ENCODE measurements at regions not wholly inside any gene's neighbourhood (a gene's known extent, or its start where the extent isn't known, plus 50 kb on each side); places are given as distances from the start of the nearest gene placed in this dataset.
"Not testable (repeated sequence)": the region's sequence is repeated elsewhere in the genome, so short reads cannot be mapped to it uniquely, and the experiment has no call there.

DNA sequence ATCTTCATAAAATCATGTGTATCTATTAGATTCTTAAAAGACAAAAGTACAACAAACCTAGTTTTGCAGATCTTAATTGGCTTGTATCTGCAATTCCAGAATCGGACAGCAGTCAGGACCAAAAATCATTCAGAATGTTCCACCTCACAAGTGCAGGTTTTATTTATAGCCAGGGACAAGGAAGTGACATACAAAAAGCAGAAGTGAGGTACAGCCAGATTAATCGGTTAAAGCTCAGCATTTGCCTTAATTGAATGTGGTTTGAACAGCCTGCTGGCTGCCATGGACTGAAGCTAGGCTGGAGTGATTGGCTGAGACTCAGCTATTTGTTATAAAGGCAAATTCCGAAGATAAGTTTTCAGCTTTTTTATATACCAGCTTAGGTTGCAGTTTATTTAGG is 932.6 kb downstream of the C4orf33 start:
- Histone ChIP-seq H3K4me1 (ENCODE audit: control insufficient read depth in 1 of 2, low read depth in 2 of 2) (no peaks in the 10 kb centered on the region), H3K9me3 (no peaks in the 10 kb centered on the region), H3K27ac (no peak overlapping the region), H3K4me3 (no peak overlapping the region), H3K36me3 (no peaks in the 10 kb centered on the region), H3K27me3 (replicated peaks; ENCODE audit: insufficient read depth) (no peaks in the 10 kb centered on the region)
- TF ChIP-seq CTCF (IDR thresholded peaks at IDR 0.05): no peak
- DNase-seq (ENCODE audit: low spot score) (no peak), ATAC-seq (ENCODE audit: insufficient number of reproducible peaks, low FRiP score, low read depth) (no peak)

DNA sequence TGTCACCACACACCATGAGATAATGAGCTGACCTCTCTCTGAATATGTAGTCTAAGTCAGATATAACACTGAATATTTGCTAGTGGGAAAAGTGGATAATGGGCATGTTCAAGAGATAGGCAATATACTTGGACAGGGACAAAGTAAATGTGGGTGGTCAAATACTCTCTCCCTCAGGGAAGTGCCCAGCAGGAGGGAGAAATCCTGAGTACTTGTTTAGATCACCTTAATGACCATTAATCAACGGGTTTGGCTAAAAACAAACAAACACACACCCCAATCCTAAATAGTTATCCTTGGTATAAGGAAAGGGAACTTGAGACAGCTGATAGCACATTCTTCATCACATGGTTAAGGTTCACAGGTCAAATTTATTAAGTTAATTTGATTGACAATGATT is 933.5 kb downstream of the C4orf33 start:
- no peak for TF ChIP-seq CTCF (IDR thresholded peaks at IDR 0.05)
- H3K9me3 ChIP-seq: no peaks in the 10 kb centered on the region
- H3K4me3 ChIP-seq: no peak overlapping the region
- H3K36me3 ChIP-seq: no peaks in the 10 kb centered on the region
- DNase-seq (ENCODE audit: low spot score) (no peak), ATAC-seq (ENCODE audit: insufficient number of reproducible peaks, low FRiP score, low read depth) (no peak)
- H3K27ac ChIP-seq: no peak overlapping the region
- no peaks in the 10 kb centered on the region for H3K27me3 ChIP-seq (replicated peaks; ENCODE audit: insufficient read depth)
- H3K4me1 ChIP-seq (ENCODE audit: control insufficient read depth in 1 of 2, low read depth in 2 of 2): no peaks in the 10 kb centered on the region

- H3K27ac ChIP-seq: no peak overlapping the region
- H3K4me1 ChIP-seq (ENCODE audit: control insufficient read depth in 1 of 2, low read depth in 2 of 2): no peaks in the 10 kb centered on the region
- ATAC-seq (ENCODE audit: insufficient number of reproducible peaks, low FRiP score, low read depth) (no peak), DNase-seq (ENCODE audit: low spot score) (no peak)
- no peak overlapping the region for H3K4me3 ChIP-seq
- TF ChIP-seq CTCF (IDR thresholded peaks at IDR 0.05): no peak
- no peaks in the 10 kb centered on the region for H3K27me3 ChIP-seq (replicated peaks; ENCODE audit: insufficient read depth)
- H3K36me3 ChIP-seq: no peaks in the 10 kb centered on the region
- no peaks in the 10 kb centered on the region for H3K9me3 ChIP-seq
Measured at GRCh38 chr4:130031858-130032257, 935.9 kb downstream of the C4orf33 start.

DNA sequence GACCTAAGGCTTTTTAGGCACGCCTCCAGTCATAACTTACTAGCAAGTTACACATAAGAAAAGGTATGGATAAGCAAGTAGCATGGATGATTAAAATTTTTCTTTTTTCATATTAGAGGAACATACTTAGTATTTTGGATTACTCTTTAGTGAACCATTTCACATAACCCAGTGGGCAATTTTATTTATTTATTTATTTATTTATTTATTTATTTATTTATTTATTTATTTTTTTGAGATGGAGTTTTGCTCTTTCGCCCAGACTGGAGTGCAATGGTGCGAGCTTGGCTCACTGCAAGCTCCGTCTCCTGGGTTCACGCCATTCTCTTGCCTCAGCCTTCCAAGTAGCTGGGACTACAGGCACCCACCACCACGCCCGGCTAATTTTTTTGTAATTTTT is 937.7 kb downstream of the C4orf33 start:
- not testable (repeated sequence) for H3K4me3 ChIP-seq; H3K36me3 ChIP-seq; H3K4me1 ChIP-seq (ENCODE audit: control insufficient read depth in 1 of 2, low read depth in 2 of 2); H3K9me3 ChIP-seq; H3K27ac ChIP-seq; DNase-seq (ENCODE audit: low spot score); ATAC-seq (ENCODE audit: insufficient number of reproducible peaks, low FRiP score, low read depth); H3K27me3 ChIP-seq (replicated peaks; ENCODE audit: insufficient read depth)

DNA sequence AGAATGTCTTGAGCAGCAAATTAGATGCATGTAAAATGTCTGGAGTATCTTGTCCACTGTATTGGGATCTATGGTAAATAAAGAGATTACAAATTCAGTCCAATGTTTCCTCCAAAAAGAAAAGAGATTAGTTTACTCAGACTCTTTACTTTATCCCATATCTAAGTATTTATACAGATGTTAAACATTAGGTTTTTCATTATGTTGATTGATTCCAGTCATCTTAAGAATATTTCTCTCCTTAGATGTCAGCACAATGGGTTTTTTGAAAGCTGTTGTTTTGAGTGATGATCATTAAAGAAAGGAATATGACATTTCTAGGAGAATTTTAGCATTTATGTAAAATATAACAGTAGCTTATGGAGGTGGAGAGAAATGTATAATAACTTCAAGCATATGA is 938.9 kb downstream of the C4orf33 start:
- ATAC-seq (ENCODE audit: insufficient number of reproducible peaks, low FRiP score, low read depth): no peak
- H3K27me3 ChIP-seq (replicated peaks; ENCODE audit: insufficient read depth): no peaks in the 10 kb centered on the region
- H3K9me3 ChIP-seq: no peaks in the 10 kb centered on the region
- no peak for DNase-seq (ENCODE audit: low spot score)
- H3K36me3 ChIP-seq: no peaks in the 10 kb centered on the region
- H3K27ac ChIP-seq: no peak overlapping the region
- no peaks in the 10 kb centered on the region for H3K4me1 ChIP-seq (ENCODE audit: control insufficient read depth in 1 of 2, low read depth in 2 of 2)
- no peak overlapping the region for H3K4me3 ChIP-seq
- TF ChIP-seq CTCF (IDR thresholded peaks at IDR 0.05): no peak

GRCh38 chr4:130035391-130035790 is 939.4 kb downstream of the C4orf33 start:
- no peak overlapping the region for H3K4me3 ChIP-seq
- no peaks in the 10 kb centered on the region for H3K4me1 ChIP-seq (ENCODE audit: control insufficient read depth in 1 of 2, low read depth in 2 of 2)
- H3K9me3 ChIP-seq: no peaks in the 10 kb centered on the region
- no peaks in the 10 kb centered on the region for H3K36me3 ChIP-seq
- H3K27me3 ChIP-seq (replicated peaks; ENCODE audit: insufficient read depth): no peaks in the 10 kb centered on the region
- TF ChIP-seq CTCF (IDR thresholded peaks at IDR 0.05): no peak
- H3K27ac ChIP-seq: no peak overlapping the region
- no peak for DNase-seq (ENCODE audit: low spot score)
- ATAC-seq (ENCODE audit: insufficient number of reproducible peaks, low FRiP score, low read depth): no peak

DNA sequence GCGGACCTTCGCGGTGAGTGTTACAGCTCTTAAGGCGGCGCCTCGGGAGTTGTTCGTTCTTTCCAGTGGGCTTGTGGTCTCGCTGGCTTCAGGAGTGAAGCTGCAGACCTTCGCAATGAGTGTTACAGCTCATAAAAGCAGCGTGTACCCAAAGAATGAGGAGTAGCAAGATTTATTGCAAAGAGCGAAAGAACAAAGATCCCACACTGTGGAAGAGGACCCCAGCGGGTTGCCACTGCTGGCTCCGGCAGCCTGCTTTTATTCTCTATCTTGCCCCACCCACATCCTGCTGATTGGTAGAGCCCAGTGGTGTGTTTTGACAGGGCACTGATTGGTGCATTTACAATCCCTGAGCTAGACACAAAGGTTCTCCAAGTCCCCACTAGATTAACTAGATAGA is 941.9 kb downstream of the C4orf33 start:
- not testable (repeated sequence) for ATAC-seq (ENCODE audit: insufficient number of reproducible peaks, low FRiP score, low read depth); H3K36me3 ChIP-seq; H3K9me3 ChIP-seq; H3K27me3 ChIP-seq (replicated peaks; ENCODE audit: insufficient read depth); H3K4me1 ChIP-seq (ENCODE audit: control insufficient read depth in 1 of 2, low read depth in 2 of 2); DNase-seq (ENCODE audit: low spot score); H3K27ac ChIP-seq; H3K4me3 ChIP-seq

GRCh38 chr4:130038540-130038939 is 942.6 kb downstream of the C4orf33 start:
- H3K36me3 ChIP-seq; H3K9me3 ChIP-seq; H3K27ac ChIP-seq; H3K4me1 ChIP-seq (ENCODE audit: control insufficient read depth in 1 of 2, low read depth in 2 of 2); H3K4me3 ChIP-seq; H3K27me3 ChIP-seq (replicated peaks; ENCODE audit: insufficient read depth); ATAC-seq (ENCODE audit: insufficient number of reproducible peaks, low FRiP score, low read depth); DNase-seq (ENCODE audit: low spot score): not testable (repeated sequence)

Data from thoracic aorta (tissue), 2 donors.